ENCODE measurements at regions not wholly inside any gene's neighbourhood (a gene's known extent, or its start where the extent isn't known, plus 50 kb on each side); places are given as distances from the start of the nearest gene placed in this dataset.

DNA sequence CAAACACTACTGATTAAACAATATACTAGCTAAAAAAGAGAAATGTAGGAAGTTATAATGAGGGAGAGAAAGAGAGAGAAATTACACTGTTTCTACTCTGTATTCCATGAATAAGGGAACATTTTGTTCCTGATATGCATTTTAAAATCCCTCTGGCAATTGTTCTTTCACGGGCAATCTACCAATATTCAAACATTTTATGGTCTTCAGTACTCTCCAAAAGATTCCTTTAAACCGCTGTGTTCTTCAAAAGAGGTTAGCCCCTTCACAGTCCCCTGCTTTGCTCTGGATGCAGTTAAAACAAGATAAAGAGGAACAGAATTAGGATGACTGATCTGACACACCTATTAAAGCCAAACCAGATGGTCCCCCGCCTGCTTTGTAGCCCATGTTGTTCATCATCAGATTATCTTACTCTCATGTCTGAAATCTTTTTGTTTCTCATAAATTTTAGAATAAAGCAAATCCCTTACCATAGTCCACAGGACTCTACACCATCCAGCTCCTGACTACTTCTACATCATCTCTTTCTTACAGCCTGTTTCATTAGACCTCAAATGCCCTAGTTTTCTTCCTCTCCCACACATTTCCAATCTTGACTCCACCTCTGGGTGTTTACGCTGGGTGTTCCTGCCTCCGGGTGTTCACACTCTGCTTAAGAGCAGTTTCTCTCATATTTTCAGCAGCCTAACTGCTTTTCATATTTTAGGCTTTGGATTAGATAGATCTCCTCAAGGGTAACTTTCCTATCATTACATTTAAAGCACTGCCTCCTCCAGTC is 399.7 kb downstream of the COL12A1 start:
- TF ChIP-seq, protein P1, sequence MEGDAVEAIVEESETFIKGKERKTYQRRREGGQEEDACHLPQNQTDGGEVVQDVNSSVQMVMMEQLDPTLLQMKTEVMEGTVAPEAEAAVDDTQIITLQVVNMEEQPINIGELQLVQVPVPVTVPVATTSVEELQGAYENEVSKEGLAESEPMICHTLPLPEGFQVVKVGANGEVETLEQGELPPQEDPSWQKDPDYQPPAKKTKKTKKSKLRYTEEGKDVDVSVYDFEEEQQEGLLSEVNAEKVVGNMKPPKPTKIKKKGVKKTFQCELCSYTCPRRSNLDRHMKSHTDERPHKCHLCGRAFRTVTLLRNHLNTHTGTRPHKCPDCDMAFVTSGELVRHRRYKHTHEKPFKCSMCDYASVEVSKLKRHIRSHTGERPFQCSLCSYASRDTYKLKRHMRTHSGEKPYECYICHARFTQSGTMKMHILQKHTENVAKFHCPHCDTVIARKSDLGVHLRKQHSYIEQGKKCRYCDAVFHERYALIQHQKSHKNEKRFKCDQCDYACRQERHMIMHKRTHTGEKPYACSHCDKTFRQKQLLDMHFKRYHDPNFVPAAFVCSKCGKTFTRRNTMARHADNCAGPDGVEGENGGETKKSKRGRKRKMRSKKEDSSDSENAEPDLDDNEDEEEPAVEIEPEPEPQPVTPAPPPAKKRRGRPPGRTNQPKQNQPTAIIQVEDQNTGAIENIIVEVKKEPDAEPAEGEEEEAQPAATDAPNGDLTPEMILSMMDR (IDR thresholded peaks at IDR 0.05): no peak
- TF ChIP-seq EZH2 (IDR thresholded peaks at IDR 0.05): no peak
